HL-60 (cell line): ENCODE measurements at regions not wholly inside any gene's neighbourhood (a gene's known extent, or its start where the extent isn't known, plus 50 kb on each side); places are given as distances from the start of the nearest gene placed in this dataset.

Experiments used
- DNase-seq, 2 experiments: peaks; one replicate each; pipeline ENCODE4 v3.0.0-alpha.2; 2010 to 2020; ENCODE audit warnings: low read depth in 1 of 2, low spot score in 1 of 2
- H3K27ac ChIP-seq: fragments of 250-450 bp; sonication (Bioruptor Pico); replicated peaks from 2 replicates; pipeline ENCODE4 v1.5.1; 2020; ENCODE audit warnings: mild to moderate bottlenecking, moderate library complexity
- H3K27me3 ChIP-seq: fragments of 250-450 bp; sonication (Bioruptor Pico); 2 replicates; pipeline ENCODE4 v1.5.1; 2021; ENCODE audit warnings: mild to moderate bottlenecking, moderate library complexity; ENCODE audit not compliant: insufficient read depth, poor library complexity, severe bottlenecking
- H3K4me3 ChIP-seq: replicated peaks from 2 replicates; pipeline ENCODE4 v1.5.1; 2011; ENCODE audit warnings: mild to moderate bottlenecking, control low read depth, low read length; ENCODE audit not compliant: insufficient read depth
- GABPA ChIP-seq: IDR thresholded peaks from 2 replicates; pipeline ENCODE4 v1.6.1; 2012; ENCODE audit warnings: low read depth
- POLR2AphosphoS5 ChIP-seq: IDR thresholded peaks from 2 replicates; pipeline ENCODE4 v1.6.1; 2012; ENCODE audit warnings: low read depth
- REST ChIP-seq: IDR thresholded peaks from 2 replicates; pipeline ENCODE4 v1.6.1; 2012; ENCODE audit warnings: low read depth; ENCODE audit not compliant: insufficient replicate concordance
- SPI1 ChIP-seq: IDR thresholded peaks from 2 replicates; pipeline ENCODE4 v1.6.1; 2012; ENCODE audit warnings: low read depth, mild to moderate bottlenecking, borderline replicate concordance
- TF ChIP-seq, protein P1 (sequence below): IDR thresholded peaks from one replicate; pipeline ENCODE4 v1.5.1; 2011; ENCODE audit warnings: low read length, control low read depth, inconsistent platforms; ENCODE audit not compliant: insufficient read depth

- no peak for DNase-seq
- no peak overlapping the region for H3K4me3 ChIP-seq
- H3K27ac ChIP-seq, result no peak overlapping the region
- TF ChIP-seq, protein P1, sequence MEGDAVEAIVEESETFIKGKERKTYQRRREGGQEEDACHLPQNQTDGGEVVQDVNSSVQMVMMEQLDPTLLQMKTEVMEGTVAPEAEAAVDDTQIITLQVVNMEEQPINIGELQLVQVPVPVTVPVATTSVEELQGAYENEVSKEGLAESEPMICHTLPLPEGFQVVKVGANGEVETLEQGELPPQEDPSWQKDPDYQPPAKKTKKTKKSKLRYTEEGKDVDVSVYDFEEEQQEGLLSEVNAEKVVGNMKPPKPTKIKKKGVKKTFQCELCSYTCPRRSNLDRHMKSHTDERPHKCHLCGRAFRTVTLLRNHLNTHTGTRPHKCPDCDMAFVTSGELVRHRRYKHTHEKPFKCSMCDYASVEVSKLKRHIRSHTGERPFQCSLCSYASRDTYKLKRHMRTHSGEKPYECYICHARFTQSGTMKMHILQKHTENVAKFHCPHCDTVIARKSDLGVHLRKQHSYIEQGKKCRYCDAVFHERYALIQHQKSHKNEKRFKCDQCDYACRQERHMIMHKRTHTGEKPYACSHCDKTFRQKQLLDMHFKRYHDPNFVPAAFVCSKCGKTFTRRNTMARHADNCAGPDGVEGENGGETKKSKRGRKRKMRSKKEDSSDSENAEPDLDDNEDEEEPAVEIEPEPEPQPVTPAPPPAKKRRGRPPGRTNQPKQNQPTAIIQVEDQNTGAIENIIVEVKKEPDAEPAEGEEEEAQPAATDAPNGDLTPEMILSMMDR, result no peak
- TF ChIP-seq SPI1 (no peak), POLR2AphosphoS5 (no peak), REST (no peak), GABPA (no peak)
- H3K27me3 ChIP-seq, result no peaks in the 10 kb centered on the region
Observed at GRCh38 chr18:24773101-24773500, 312.7 kb downstream of the HRH4 start.

DNA sequence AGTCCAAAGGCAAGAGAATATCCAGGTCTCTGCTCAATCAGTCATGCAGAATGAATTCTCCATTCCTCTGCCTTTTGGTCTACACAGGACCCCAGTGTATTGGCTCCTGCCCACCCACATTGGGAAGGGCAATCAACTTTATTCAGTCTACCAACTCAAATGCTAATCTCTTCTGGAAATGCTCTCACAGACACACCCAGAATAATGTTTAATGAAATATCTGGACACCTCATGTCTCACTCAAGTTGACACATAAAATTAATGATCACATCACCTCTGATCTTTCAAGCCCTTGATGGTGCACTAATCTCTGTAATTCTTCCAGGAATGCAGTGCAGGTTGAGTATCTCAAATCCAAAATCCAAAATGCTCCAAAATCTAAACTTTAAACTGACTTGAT is 315.6 kb downstream of the HRH4 start:
- no peak overlapping the region for H3K27ac ChIP-seq
- no peak overlapping the region for H3K4me3 ChIP-seq
- TF ChIP-seq POLR2AphosphoS5 (no peak), REST (no peak), SPI1 (no peak), GABPA (no peak)
- TF ChIP-seq, protein P1, result no peak
- H3K27me3 ChIP-seq, result no peaks in the 10 kb centered on the region
- no peak for DNase-seq

DNA sequence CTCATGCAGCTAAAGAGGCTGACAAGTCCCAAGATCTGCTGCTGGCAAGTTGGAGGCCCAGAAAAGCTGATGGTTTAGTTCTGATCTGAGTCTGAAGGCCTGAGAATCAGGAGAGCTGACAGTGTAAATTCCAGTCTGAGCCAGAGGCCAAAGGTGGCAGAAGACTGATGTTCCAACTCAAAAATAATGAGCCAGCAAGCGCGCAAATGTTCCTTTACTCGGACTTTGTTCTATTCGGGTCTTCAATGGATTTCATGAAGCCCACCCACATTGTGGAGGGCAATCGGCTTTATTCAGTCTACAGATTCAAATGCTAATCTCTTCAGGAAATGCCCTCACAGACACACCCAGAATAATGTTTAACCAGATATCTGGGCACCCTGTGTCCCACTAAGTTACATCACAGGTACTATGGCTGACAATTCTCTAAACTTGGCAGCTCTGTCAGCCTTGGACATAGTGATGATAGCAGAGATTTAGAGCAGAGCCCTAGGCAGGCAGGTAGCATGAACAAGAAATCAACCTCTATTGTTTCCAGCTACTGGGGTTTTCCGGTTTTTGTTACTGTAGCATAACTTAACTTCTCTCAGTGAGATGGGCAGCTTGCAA is 318.5 kb downstream of the HRH4 start:
- TF ChIP-seq, protein P1, result no peak
- TF ChIP-seq GABPA (no peak), SPI1 (no peak), REST (no peak), POLR2AphosphoS5 (no peak)
- no peak for DNase-seq
- Histone ChIP-seq H3K27ac (no peak overlapping the region), H3K27me3 (peaks cover 3% of the 10 kb centered on the region), H3K4me3 (no peak overlapping the region)
